Lower lobe of right lung (tissue), 2 donors: ENCODE measurements at regions not wholly inside any gene's neighbourhood (a gene's known extent, or its start where the extent isn't known, plus 50 kb on each side); places are given as distances from the start of the nearest gene placed in this dataset.

Experiments used
- ATAC-seq, 2 donors: fragments of 200-7000 bp; cut with Tn5 transposase; one replicate each; pipeline ENCODE4 v1.9.1; 2020 to 2022; ENCODE audit warnings: mild to moderate bottlenecking in 2 of 2, moderate library complexity in 2 of 2
- DNase-seq: peaks from one replicate; pipeline ENCODE4 v3.0.0-alpha.2; 2020
- H3K27ac ChIP-seq: fragments of 200-600 bp; one replicate; pipeline ENCODE4 v1.8.0; 2022
- H3K27me3 ChIP-seq: fragments of 200-600 bp; one replicate; pipeline ENCODE4 v1.8.0; 2022; ENCODE audit warnings: low read depth
- H3K36me3 ChIP-seq: fragments of 200-600 bp; one replicate; pipeline ENCODE4 v1.8.0; 2022; ENCODE audit warnings: mild to moderate bottlenecking
- H3K4me1 ChIP-seq: fragments of 200-600 bp; one replicate; pipeline ENCODE4 v1.8.0; 2022
- H3K4me3 ChIP-seq: fragments of 200-600 bp; one replicate; pipeline ENCODE4 v1.8.0; 2022; ENCODE audit warnings: mild to moderate bottlenecking
- H3K9me3 ChIP-seq: fragments of 200-600 bp; one replicate; pipeline ENCODE4 v1.8.0; 2022
- CTCF ChIP-seq: fragments of 200-600 bp; IDR thresholded peaks from one replicate; pipeline ENCODE4 v1.8.0; 2022; ENCODE audit warnings: antibody characterized with exemption, mild to moderate bottlenecking
- intact Hi-C: fragments of 100-400 bp; cut with DNase I; formaldehyde crosslinking; loops from one replicate; pipeline ENCODE4 v1.11.0; 2022
- donor health status: DM: no; HTN: yes; CAD: no; lungs with severe emphysema.

- Histone ChIP-seq H3K4me1 (no peaks in the 10 kb centered on the region), H3K27ac (no peak overlapping the region), H3K4me3 (no peak overlapping the region), H3K27me3 (no peaks in the 10 kb centered on the region), H3K9me3 (no peaks in the 10 kb centered on the region), H3K36me3 (no peaks in the 10 kb centered on the region)
- no peak for ATAC-seq
- DNase-seq = no peak
- TF ChIP-seq CTCF = no peak
- intact Hi-C loops = no loop called here
Measured at GRCh38 chr10:111707076-111707475, 476.5 kb downstream of the GPAM start.

GRCh38 chr10:111709603-111710002 lies 474.0 kb downstream of the GPAM start:
- Histone ChIP-seq H3K4me3 (no peak overlapping the region), H3K9me3 (peaks cover 3% of the 10 kb centered on the region), H3K4me1 (no peaks in the 10 kb centered on the region), H3K27me3 (no peaks in the 10 kb centered on the region), H3K36me3 (no peaks in the 10 kb centered on the region), H3K27ac (no peak overlapping the region)
- intact Hi-C loops = no loop called here
- ATAC-seq (no peak), DNase-seq (no peak)
- no peak for TF ChIP-seq CTCF

GRCh38 chr10:111716032-111716431 lies 467.5 kb downstream of the GPAM start:
- DNase-seq (no peak), ATAC-seq (no peak)
- Histone ChIP-seq H3K4me1 (no peaks in the 10 kb centered on the region), H3K27ac (no peak overlapping the region), H3K27me3 (no peaks in the 10 kb centered on the region), H3K36me3 (no peaks in the 10 kb centered on the region), H3K9me3 (peaks cover 21% of the 10 kb centered on the region), H3K4me3 (no peak overlapping the region)
- intact Hi-C loops = no loop called here
- no peak for TF ChIP-seq CTCF

GRCh38 chr10:111724121-111724520 lies 459.4 kb downstream of the GPAM start:
- no peak for DNase-seq
- Histone ChIP-seq H3K4me3 (no peak overlapping the region), H3K27me3 (no peaks in the 10 kb centered on the region), H3K9me3 (no peaks in the 10 kb centered on the region), H3K27ac (no peak overlapping the region), H3K4me1 (no peaks in the 10 kb centered on the region), H3K36me3 (no peaks in the 10 kb centered on the region)
- ATAC-seq = no peak
- intact Hi-C loops = no loop called here
- TF ChIP-seq CTCF = no peak

GRCh38 chr10:111725050-111725449 lies 458.5 kb downstream of the GPAM start:
- intact Hi-C loops = no loop called here
- H3K9me3 ChIP-seq = no peaks in the 10 kb centered on the region
- no peaks in the 10 kb centered on the region for H3K27me3 ChIP-seq
- no peak overlapping the region for H3K4me3 ChIP-seq
- ATAC-seq = no peak
- no peak for TF ChIP-seq CTCF
- no peaks in the 10 kb centered on the region for H3K36me3 ChIP-seq
- H3K27ac ChIP-seq = no peak overlapping the region
- H3K4me1 ChIP-seq = no peaks in the 10 kb centered on the region
- no peak for DNase-seq
